SK-N-MC (cell line): ENCODE measurements at regions not wholly inside any gene's neighbourhood (a gene's known extent, or its start where the extent isn't known, plus 50 kb on each side); places are given as distances from the start of the nearest gene placed in this dataset.

Experiments
- DNase-seq: peaks from one replicate; pipeline ENCODE4 v3.0.0-alpha.2; 2011; ENCODE audit warnings: low read depth, low spot score
- H3K27ac ChIP-seq: fragments of 200-600 bp; sonication (generic); 2 replicates; pipeline ENCODE4 v1.5.1; 2016; ENCODE audit warnings: mixed run types
- H3K36me3 ChIP-seq: fragments of 200-600 bp; sonication (generic); 2 replicates; pipeline ENCODE4 v1.6.1; 2017; ENCODE audit warnings: antibody characterized with exemption, low read length, mixed read lengths; ENCODE audit not compliant: insufficient read depth
- H3K4me3 ChIP-seq: fragments of 200-600 bp; sonication (generic); 2 replicates; pipeline ENCODE4 v1.5.1; 2016
- H3K9ac ChIP-seq: fragments of 200-600 bp; sonication (generic); 2 replicates; pipeline ENCODE4 v1.8.0; 2017; ENCODE audit warnings: mixed run types, mixed read lengths; ENCODE audit not compliant: insufficient read length
- H3K9me3 ChIP-seq: fragments of 200-600 bp; sonication (generic); 2 replicates; pipeline ENCODE4 v1.6.1; 2017; ENCODE audit warnings: low read depth, mild to moderate bottlenecking, antibody characterized with exemption, low read length, moderate library complexity, mixed read lengths
- EZH2 ChIP-seq: fragments of 200-600 bp; sonication (generic); IDR thresholded peaks from one replicate; pipeline ENCODE4 v1.6.1; 2017; ENCODE audit warnings: antibody characterized with exemption
- FOXP2 ChIP-seq: optimal IDR thresholded peaks from 2 replicates; pipeline ENCODE3; 2011; ENCODE audit warnings: mild to moderate bottlenecking, moderate library complexity; ENCODE audit not compliant: insufficient read depth; ENCODE audit errors: extremely low read length, control extremely low read depth
- POLR2AphosphoS5 ChIP-seq: IDR thresholded peaks from 2 replicates; pipeline ENCODE4 v1.6.1; 2012; ENCODE audit warnings: mild to moderate bottlenecking, low read depth, low read length, borderline replicate concordance

GRCh38 chr18:66838340-66838987 is 234.6 kb upstream of the CDH19 start:
- Histone ChIP-seq H3K4me3 (no peak overlapping the region), H3K36me3 (no peaks in the 10 kb centered on the region), H3K9me3 (no peaks in the 10 kb centered on the region), H3K27ac (no peak overlapping the region), H3K9ac (no peak overlapping the region)
- TF ChIP-seq EZH2 (no peak), FOXP2 (no peak), POLR2AphosphoS5 (no peak)
- DNase-seq, result no peak

- Histone ChIP-seq H3K9ac (no peak overlapping the region), H3K4me3 (no peak overlapping the region), H3K9me3 (no peaks in the 10 kb centered on the region), H3K27ac (no peak overlapping the region), H3K36me3 (no peaks in the 10 kb centered on the region)
- no peak for DNase-seq
- no peak for TF ChIP-seq POLR2AphosphoS5
- no peak for TF ChIP-seq FOXP2
- no peak for TF ChIP-seq EZH2
Measured at GRCh38 chr18:66833646-66834045, 229.8 kb upstream of the CDH19 start.

- no peaks in the 10 kb centered on the region for H3K9me3 ChIP-seq
- H3K9ac ChIP-seq, result no peak overlapping the region
- no peak overlapping the region for H3K27ac ChIP-seq
- TF ChIP-seq EZH2 (no peak), FOXP2 (no peak), POLR2AphosphoS5 (no peak)
- H3K4me3 ChIP-seq, result no peak overlapping the region
- no peak for DNase-seq
- H3K36me3 ChIP-seq, result no peaks in the 10 kb centered on the region
Measured at GRCh38 chr18:66826211-66826610, 222.3 kb upstream of the CDH19 start.

GRCh38 chr18:66825347-66825746 is 221.5 kb upstream of the CDH19 start:
- TF ChIP-seq FOXP2, result no peak
- no peak for TF ChIP-seq EZH2
- TF ChIP-seq POLR2AphosphoS5, result no peak
- Histone ChIP-seq H3K4me3 (no peak overlapping the region), H3K27ac (no peak overlapping the region), H3K9me3 (no peaks in the 10 kb centered on the region), H3K36me3 (no peaks in the 10 kb centered on the region), H3K9ac (no peak overlapping the region)
- no peak for DNase-seq

- Histone ChIP-seq H3K36me3 (no peaks in the 10 kb centered on the region), H3K9ac (no peak overlapping the region), H3K9me3 (no peaks in the 10 kb centered on the region), H3K27ac (no peak overlapping the region), H3K4me3 (no peak overlapping the region)
- TF ChIP-seq POLR2AphosphoS5 (no peak), FOXP2 (no peak), EZH2 (no peak)
- no peak for DNase-seq
Measured at GRCh38 chr18:66819235-66819634, 215.3 kb upstream of the CDH19 start.

GRCh38 chr18:66813138-66813537 is 209.2 kb upstream of the CDH19 start:
- Histone ChIP-seq H3K9ac (no peak overlapping the region), H3K9me3 (no peaks in the 10 kb centered on the region), H3K27ac (no peak overlapping the region), H3K36me3 (no peaks in the 10 kb centered on the region), H3K4me3 (no peak overlapping the region)
- TF ChIP-seq EZH2 (no peak), POLR2AphosphoS5 (no peak), FOXP2 (no peak)
- DNase-seq, result no peak

- Histone ChIP-seq H3K9ac (no peak overlapping the region), H3K36me3 (no peaks in the 10 kb centered on the region), H3K4me3 (no peak overlapping the region), H3K9me3 (no peaks in the 10 kb centered on the region), H3K27ac (no peak overlapping the region)
- no peak for TF ChIP-seq POLR2AphosphoS5
- TF ChIP-seq FOXP2, result no peak
- TF ChIP-seq EZH2, result no peak
- DNase-seq, result peak; percentile 5
Measured at GRCh38 chr18:66795051-66795450, 191.2 kb upstream of the CDH19 start.

GRCh38 chr18:66792466-66792865 is 188.6 kb upstream of the CDH19 start:
- TF ChIP-seq POLR2AphosphoS5, result no peak
- no peak for TF ChIP-seq FOXP2
- no peak for DNase-seq
- no peaks in the 10 kb centered on the region for H3K9me3 ChIP-seq
- H3K4me3 ChIP-seq, result no peak overlapping the region
- H3K9ac ChIP-seq, result no peak overlapping the region
- H3K27ac ChIP-seq, result no peak overlapping the region
- H3K36me3 ChIP-seq, result no peaks in the 10 kb centered on the region

GRCh38 chr18:66780609-66781008 is 176.7 kb upstream of the CDH19 start:
- Histone ChIP-seq H3K9me3 (no peaks in the 10 kb centered on the region), H3K4me3 (no peak overlapping the region), H3K9ac (no peak overlapping the region), H3K27ac (no peak overlapping the region), H3K36me3 (no peaks in the 10 kb centered on the region)
- TF ChIP-seq POLR2AphosphoS5, result no peak
- no peak for TF ChIP-seq EZH2
- TF ChIP-seq FOXP2, result no peak
- no peak for DNase-seq
